ENCODE measurements at regions not wholly inside any gene's neighbourhood (a gene's known extent, or its start where the extent isn't known, plus 50 kb on each side); places are given as distances from the start of the nearest gene placed in this dataset.
A peak's percentile ranks its signal among the peaks of the same experiment; 100 is the strongest.
"Not testable (repeated sequence)": the region's sequence is repeated elsewhere in the genome, so short reads cannot be mapped to it uniquely, and the experiment has no call there.

- peak; percentile 68 for DNase-seq
Measured at GRCh38 chr1:55466921-55467320, 251.8 kb upstream of the USP24 start.

DNA sequence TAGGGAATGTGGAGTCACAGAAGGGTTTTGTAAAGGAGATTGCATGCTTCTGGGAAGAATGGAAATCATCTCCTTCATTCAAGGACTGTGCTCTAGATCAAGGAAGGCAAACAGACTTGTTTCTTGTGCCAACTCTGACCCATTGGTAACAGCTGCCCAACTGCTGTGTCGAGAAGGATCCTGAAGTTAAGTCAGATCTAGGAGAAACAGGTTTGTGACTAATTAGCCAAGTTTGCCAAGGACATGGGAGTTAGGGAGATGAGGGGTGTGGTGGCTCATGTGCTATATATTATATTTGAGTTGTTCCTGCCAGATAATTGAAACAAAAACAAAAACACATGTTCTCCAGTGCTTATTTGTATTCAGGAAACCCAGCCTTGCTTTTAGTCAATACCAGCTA is 251.2 kb upstream of the USP24 start:
- DNase-seq: no peak

- no peak for DNase-seq
Measured at GRCh38 chr1:55464550-55464949, 249.4 kb upstream of the USP24 start.

DNA sequence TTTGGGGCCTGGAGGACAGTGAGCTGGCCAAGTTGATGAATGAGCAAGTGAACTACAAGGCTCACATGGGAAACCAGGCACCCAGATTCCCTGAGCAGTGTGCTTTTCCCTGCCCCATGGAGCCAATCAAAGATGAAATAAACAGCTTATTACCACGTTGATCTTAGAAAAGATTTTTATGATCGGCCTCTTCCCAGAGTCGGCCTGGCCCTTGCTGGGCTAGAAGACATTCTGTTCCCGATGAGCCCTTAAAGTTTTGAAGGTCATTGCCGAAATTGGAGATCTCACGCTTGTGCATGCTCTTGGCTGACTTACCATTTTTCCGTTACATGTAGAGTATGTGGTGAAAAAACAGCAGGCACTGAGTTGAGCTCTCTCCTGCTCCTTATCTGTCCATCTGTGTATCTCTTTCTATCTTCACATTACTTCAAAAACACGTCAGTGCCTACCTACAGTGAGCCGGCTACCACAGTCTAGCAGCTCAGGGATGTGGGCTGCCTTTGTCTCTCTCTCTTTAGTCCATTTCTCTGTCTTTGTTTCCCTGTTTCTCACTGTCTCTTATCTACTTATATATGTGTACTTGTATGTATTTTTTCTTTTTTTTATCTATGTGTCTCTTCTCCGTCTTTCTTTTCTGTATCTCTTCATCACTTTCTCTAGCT is 248.8 kb upstream of the USP24 start:
- DNase-seq: no peak

DNA sequence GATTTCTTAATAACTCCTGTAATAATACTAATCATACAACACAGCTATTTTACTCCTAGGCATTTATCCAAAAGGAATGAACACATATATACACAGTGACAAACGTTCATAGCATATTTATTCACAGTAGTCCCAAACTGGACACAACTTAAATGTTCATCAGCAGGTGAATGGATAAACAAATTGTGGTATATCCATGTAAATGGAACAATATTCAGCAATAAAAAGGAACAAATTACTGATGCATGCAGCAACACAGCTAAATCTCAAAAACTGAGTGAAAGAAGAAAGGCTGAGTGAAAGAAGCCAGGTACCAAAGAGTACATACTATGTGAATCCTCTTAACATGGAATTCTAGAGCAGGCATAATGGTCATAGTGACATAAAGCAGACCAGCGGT is 242.7 kb upstream of the USP24 start:
- DNase-seq: no peak

DNA sequence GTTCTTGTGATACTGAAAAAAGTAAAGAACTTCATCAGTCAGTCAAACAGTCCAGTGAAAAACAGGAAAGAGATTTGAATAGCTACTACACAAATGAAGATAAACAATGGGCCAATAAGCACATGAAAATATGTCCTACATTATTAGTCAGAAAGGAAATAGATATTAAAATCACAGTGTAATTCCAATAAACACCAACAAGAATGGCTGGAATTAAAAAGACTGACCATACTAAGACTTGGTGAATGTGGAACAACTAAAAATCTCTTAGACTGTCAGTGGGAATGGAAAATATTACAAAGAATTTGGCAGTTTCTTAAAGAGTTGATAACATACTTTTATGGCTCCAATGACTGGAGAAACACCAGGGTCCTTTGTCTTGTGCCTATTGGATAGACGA is 241.8 kb upstream of the USP24 start:
- no peak for DNase-seq

GRCh38 chr1:55448261-55448660 is 233.1 kb upstream of the USP24 start:
- DNase-seq: no peak

GRCh38 chr1:55447488-55447887 is 232.3 kb upstream of the USP24 start:
- no peak for DNase-seq

GRCh38 chr1:55446351-55446750 is 231.2 kb upstream of the USP24 start:
- DNase-seq: peak; percentile 76

DNA sequence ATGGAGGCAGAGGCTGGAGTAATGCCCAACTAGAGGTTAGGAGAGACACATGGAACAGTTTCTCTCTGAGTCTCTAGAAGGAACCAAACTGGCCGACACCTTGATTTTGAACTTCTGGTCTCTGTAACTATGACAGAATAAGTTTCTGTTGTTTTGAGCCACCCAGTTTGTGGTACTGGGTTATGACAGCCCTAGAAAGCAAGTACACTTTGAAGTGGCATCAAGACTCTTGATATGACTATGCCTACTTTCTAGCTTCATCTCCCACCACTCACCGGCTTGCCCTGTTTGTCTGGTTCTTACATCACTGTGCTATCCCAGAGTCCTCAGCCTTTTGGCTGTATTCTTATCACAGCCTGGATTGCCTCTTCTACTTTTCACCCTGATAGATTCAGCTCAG is 230.3 kb upstream of the USP24 start:
- DNase-seq: no peak

DNA sequence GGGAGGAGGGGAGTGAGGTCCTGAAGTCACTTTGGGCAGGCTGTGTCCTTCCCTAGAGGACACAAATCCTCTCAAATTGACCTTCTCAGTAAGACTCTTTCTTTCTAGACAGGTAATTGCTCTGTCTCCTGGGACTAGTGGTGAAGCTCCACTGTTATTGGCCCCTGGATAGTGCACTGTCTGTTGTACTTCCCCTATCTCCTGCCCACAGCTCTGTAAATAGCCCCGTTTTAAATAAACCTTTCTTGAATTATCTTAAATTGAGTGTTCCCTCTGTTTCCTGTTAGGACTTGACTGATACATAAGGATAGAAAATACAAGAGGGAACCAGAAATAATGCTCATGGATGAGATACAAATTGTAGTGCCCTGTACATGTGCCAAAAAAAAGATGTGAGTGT is 229.5 kb upstream of the USP24 start:
- no peak for DNase-seq

DNA sequence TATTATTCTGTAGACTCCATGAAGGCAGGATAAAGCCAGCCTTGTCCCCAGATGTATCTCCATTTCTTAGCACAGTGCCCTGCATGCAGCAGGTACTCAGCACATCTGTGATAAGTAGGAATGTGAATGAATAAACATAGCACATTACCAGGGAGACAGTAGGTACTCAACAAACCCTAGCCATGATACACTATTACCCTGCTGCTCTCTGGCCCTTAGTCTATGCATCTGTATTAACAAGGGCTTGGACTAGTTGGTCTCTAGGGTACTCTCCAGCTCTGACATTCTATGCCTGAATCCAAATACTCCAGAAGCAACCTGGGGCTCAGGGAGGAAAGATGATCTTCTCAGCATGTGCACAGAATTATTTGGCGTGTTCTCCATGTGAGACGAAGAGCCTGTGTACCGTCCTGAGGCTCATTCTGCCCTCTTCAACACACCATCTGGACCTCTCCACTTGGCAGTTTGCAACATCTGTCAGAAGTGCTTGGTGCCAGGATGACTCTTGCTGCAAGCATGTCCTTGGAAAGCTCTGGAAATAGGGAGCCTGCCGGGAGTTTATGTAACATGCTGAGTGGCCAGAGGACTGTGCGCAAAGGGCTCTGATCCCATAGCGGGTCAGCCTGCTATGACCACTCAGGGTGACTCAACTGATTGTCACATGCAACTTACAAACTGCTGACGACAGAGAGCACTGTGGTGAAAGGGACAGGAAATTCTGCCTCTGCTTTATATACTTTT is 228.2 kb upstream of the USP24 start:
- peak; percentile 94 for DNase-seq

DNA sequence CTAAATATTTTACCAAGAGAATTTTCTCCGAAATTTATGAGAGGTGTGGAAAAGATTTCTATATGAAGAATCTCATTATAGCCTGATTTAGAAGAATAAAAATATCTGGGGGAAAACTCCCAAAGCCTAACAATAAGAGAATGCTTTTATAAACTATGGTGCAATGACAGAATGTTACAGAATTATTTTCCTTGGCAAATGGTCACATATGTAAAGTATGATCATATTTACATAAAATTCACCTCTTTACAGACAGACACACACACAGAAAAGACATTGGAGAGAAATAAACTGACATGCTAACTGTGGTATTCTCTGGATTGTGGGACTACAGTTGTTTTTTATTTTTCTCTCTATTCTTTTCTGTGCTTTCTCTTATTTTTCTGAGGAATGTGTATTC is 226.3 kb upstream of the USP24 start:
- peak; percentile 41 for DNase-seq

GRCh38 chr1:55437692-55438091 is 222.5 kb upstream of the USP24 start:
- DNase-seq: no peak

DNA sequence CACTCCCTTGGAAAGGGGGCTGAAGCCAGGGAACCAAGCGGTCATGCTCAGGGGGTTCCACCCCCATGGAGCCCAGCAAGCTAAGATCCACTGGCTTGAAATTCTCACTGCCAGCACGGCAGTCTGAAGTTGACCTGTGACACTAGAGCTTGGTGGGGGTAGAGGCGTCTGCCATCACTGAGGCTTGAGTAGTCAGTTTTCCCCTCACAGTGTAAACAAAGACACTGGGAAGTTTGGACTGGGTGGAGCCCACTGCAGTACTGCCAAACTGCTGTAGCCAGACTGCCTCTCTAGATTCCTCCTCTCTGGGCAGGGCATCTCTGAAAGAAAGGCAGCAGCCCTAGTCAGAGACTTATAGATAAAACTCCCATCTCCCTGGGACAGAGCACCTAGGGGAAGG is 215.6 kb upstream of the USP24 start:
- DNase-seq: not testable (repeated sequence)

- not testable (repeated sequence) for DNase-seq
Measured at GRCh38 chr1:55430206-55430605, 215.0 kb upstream of the USP24 start.

DNA sequence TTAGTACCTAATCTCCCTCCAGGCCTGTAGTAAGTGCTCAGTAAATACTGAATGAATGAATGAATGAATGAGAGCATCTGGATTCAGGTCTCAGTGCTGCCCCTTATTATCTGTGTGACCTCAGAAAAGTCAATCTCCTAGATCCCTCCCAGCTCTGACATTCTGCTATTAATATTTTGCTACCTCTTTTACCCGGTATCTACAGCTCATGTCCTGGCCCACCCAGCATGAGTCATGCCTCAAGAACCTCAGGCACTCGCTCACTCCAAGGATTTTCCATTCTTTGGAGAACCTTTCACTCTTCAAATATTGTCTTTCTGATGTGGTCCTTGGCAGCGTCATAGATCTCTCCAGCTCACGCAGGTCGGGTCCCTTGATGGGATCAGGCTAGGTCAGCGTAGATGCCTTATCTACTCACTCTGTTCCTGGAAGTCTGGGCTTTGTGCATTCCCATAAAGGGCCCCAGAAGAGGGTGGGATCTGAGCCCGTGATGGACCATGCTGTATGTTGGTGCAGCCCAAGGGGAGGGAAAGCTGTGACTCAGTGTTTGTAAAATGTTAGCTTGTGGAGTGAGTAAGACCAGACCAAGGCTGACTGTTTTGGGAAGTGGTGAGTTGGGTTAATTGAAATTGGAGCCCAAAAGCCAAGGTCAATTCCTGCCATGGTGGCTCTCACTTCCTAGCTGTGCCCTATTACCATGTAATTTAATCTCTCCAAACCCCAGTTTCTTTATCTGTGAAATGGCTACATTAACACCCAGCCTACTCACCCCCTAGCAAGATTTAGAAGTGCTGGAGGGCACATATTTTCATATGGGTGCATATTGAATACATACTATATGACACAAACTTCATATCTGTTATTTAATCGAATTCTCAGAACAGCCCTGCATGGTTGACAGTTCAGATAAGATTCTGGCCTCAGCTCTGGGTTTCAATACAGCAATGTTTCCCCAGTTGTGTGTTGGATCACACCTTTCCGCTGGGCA is 214.1 kb upstream of the USP24 start:
- DNase-seq: peak; percentile 100

GRCh38 chr1:55428231-55428630 is 213.1 kb upstream of the USP24 start:
- no peak for DNase-seq

GRCh38 chr1:55427606-55428005 is 212.4 kb upstream of the USP24 start:
- DNase-seq: peak; percentile 54

DNA sequence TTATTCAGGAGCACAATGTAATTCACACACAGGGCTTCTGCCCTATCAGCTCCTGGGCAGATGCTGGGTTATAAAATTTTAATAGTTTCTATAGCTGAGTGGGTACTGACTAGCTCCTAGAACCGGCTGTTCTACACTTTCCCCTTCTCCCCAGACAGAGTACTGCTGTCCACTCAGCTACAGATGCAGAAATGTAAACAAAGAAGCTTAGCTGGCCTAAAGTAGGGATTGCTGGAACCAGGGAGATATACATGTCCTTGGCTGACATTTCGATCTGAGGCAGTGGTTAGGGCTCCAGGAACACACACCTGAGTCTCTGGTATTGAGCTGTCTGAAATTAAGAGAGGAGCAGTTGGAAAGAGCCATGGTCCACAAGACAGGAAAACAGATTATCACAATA is 211.5 kb upstream of the USP24 start:
- DNase-seq: no peak

GRCh38 chr1:55426156-55426555 is 211.0 kb upstream of the USP24 start:
- DNase-seq: no peak

DNA sequence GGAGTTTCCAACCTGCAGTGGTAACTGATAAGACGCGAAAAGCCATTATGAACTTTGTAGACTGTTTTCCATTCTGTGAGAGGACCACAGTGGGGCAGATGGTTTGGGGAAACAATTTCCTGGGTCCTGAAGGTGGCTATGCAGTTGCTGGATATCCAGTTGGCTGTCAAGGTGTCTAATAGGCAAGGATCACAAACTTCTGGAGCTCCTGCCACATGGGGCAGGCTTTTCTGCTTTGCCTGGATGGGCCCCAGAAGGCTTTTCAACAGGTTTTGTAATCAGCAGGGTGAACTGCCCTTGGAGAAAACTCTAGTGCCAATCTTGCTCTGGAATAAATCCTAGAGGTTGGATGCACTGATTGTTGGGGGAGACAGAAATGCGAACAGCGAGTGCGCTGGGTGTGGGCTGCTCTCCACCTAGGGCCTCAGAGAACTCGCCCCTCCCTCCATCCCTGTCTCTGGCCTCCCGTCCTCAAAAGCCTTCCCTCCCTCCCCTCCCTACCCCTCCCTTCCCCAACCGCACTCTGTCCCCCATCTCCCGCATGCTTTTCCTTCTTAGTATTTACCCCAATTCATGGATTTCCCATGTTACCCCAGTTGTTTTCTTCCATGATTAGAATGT is 210.3 kb upstream of the USP24 start:
- no peak for DNase-seq

GRCh38 chr1:55423376-55423775 is 208.2 kb upstream of the USP24 start:
- DNase-seq: no peak
